MM.1S (cell line): ENCODE measurements at regions not wholly inside any gene's neighbourhood (a gene's known extent, or its start where the extent isn't known, plus 50 kb on each side); places are given as distances from the start of the nearest gene placed in this dataset.

Source experiments
- EZH2 ChIP-seq: fragments of 300-600 bp; sonication (generic); optimal IDR thresholded peaks from 2 replicates; pipeline ENCODE3; 2017; ENCODE audit warnings: low read depth, mild to moderate bottlenecking, antibody characterized with exemption, low read length, mixed read lengths
- TF ChIP-seq, protein P1 (sequence below): fragments of 300-600 bp; sonication (generic); IDR thresholded peaks from 2 replicates; pipeline ENCODE4 v1.5.1; 2016; ENCODE audit warnings: antibody characterized with exemption, low read length, mixed read lengths

GRCh38 chrX:42495139-42495538, 282.8 kb downstream of the PPP1R2C start:
- TF ChIP-seq EZH2 = no peak
- TF ChIP-seq, protein P1, sequence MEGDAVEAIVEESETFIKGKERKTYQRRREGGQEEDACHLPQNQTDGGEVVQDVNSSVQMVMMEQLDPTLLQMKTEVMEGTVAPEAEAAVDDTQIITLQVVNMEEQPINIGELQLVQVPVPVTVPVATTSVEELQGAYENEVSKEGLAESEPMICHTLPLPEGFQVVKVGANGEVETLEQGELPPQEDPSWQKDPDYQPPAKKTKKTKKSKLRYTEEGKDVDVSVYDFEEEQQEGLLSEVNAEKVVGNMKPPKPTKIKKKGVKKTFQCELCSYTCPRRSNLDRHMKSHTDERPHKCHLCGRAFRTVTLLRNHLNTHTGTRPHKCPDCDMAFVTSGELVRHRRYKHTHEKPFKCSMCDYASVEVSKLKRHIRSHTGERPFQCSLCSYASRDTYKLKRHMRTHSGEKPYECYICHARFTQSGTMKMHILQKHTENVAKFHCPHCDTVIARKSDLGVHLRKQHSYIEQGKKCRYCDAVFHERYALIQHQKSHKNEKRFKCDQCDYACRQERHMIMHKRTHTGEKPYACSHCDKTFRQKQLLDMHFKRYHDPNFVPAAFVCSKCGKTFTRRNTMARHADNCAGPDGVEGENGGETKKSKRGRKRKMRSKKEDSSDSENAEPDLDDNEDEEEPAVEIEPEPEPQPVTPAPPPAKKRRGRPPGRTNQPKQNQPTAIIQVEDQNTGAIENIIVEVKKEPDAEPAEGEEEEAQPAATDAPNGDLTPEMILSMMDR = no peak
